ENCODE measurements at regions not wholly inside any gene's neighbourhood (a gene's known extent, or its start where the extent isn't known, plus 50 kb on each side); places are given as distances from the start of the nearest gene placed in this dataset.

- ATAC-seq (ENCODE audit: insufficient read depth, low FRiP score), result no peak
- no peak for TF ChIP-seq CTCF (IDR thresholded peaks at IDR 0.05; ENCODE audit: control extremely low read depth, extremely low read depth)
- WGBS, 2 donors, result 91 to 95% methylated on average over 1 of the region's 1 CpG
Measured at GRCh38 chr3:7821858-7822257, 679.8 kb upstream of the LMCD1 start.

GRCh38 chr3:7841451-7841850 is 660.2 kb upstream of the LMCD1 start:
- Histone ChIP-seq H3K27ac (ENCODE audit: low read depth in 1 of 2, low read length in 1 of 2) (no peak overlapping the region), H3K9ac (ENCODE audit: insufficient read depth in 1 of 2, low read length in 2 of 2) (no peak overlapping the region), H3K4me3 (no peak overlapping the region), H3K9me3 (ENCODE audit: control insufficient read depth in 4 of 4, insufficient read depth in 3 of 4, low read length in 3 of 4) (no peaks in the 10 kb centered on the region), H3K27me3 (ENCODE audit: control insufficient read depth in 3 of 3, insufficient read depth in 3 of 3, low read length in 2 of 3) (no peaks in the 10 kb centered on the region), H3K36me3 (ENCODE audit: control insufficient read depth in 4 of 4, insufficient read depth in 4 of 4, low read length in 4 of 4) (no peaks in the 10 kb centered on the region), H3K4me1 (ENCODE audit: control insufficient read depth in 5 of 5, insufficient read depth in 5 of 5, low read length in 5 of 5) (peaks cover 0 to 20% (median 0%) of the 10 kb centered on the region in 5 donors)
- TF ChIP-seq CTCF (IDR thresholded peaks at IDR 0.05; ENCODE audit: control extremely low read depth, extremely low read depth), result no peak
- 37 to 61% methylated on average over 1 of the region's 1 CpG for WGBS, 2 donors
- peak; percentile 61 to 93 (median 91) for DNase-seq
- ATAC-seq (ENCODE audit: insufficient read depth, low FRiP score), result no peak

More at GRCh38 chr3:7821858-7822257, 679.8 kb upstream of the LMCD1 start:
- no peak for DNase-seq
- no peak overlapping the region for H3K4me3 ChIP-seq
- peaks cover 0 to 19% (median 10%) of the 10 kb centered on the region in 4 donors for H3K9me3 ChIP-seq (ENCODE audit: control insufficient read depth in 4 of 4, insufficient read depth in 3 of 4, low read length in 3 of 4)
- no peaks in the 10 kb centered on the region for H3K27me3 ChIP-seq (ENCODE audit: control insufficient read depth in 3 of 3, insufficient read depth in 3 of 3, low read length in 2 of 3)
- H3K9ac ChIP-seq (ENCODE audit: insufficient read depth in 1 of 2, low read length in 2 of 2), result no peak overlapping the region
- no peak overlapping the region for H3K27ac ChIP-seq (ENCODE audit: low read depth in 1 of 2, low read length in 1 of 2)
- H3K4me1 ChIP-seq (ENCODE audit: control insufficient read depth in 5 of 5, insufficient read depth in 5 of 5, low read length in 5 of 5), result no peaks in the 10 kb centered on the region
- no peaks in the 10 kb centered on the region for H3K36me3 ChIP-seq (ENCODE audit: control insufficient read depth in 4 of 4, insufficient read depth in 4 of 4, low read length in 4 of 4)

- Histone ChIP-seq H3K27ac (ENCODE audit: low read depth in 1 of 2, low read length in 1 of 2) (no peak overlapping the region), H3K9ac (ENCODE audit: insufficient read depth in 1 of 2, low read length in 2 of 2) (no peak overlapping the region), H3K9me3 (ENCODE audit: control insufficient read depth in 4 of 4, insufficient read depth in 3 of 4, low read length in 3 of 4) (no peaks in the 10 kb centered on the region), H3K4me1 (ENCODE audit: control insufficient read depth in 5 of 5, insufficient read depth in 5 of 5, low read length in 5 of 5) (peaks cover 0 to 20% (median 0%) of the 10 kb centered on the region in 5 donors), H3K36me3 (ENCODE audit: control insufficient read depth in 4 of 4, insufficient read depth in 4 of 4, low read length in 4 of 4) (no peaks in the 10 kb centered on the region), H3K27me3 (ENCODE audit: control insufficient read depth in 3 of 3, insufficient read depth in 3 of 3, low read length in 2 of 3) (no peaks in the 10 kb centered on the region), H3K4me3 (no peak overlapping the region)
- ATAC-seq (ENCODE audit: insufficient read depth, low FRiP score) (no peak), DNase-seq (peak in 2 of 3 donors; percentile 56 to 75)
- WGBS, 2 donors, result 68 to 72% methylated on average over 1 of the region's 1 CpG
- no peak for TF ChIP-seq CTCF (IDR thresholded peaks at IDR 0.05; ENCODE audit: control extremely low read depth, extremely low read depth)
Measured at GRCh38 chr3:7843441-7843840, 658.2 kb upstream of the LMCD1 start.

GRCh38 chr3:7847021-7847420 is 654.6 kb upstream of the LMCD1 start:
- ATAC-seq (ENCODE audit: insufficient read depth, low FRiP score) (no peak), DNase-seq (no peak)
- no peak overlapping the region for H3K27ac ChIP-seq (ENCODE audit: low read depth in 1 of 2, low read length in 1 of 2)
- H3K4me3 ChIP-seq, result no peak overlapping the region
- H3K9ac ChIP-seq (ENCODE audit: insufficient read depth in 1 of 2, low read length in 2 of 2), result no peak overlapping the region
- WGBS, 2 donors, result 36 to 51% methylated on average over 2 of the region's 2 CpGs
- TF ChIP-seq CTCF (IDR thresholded peaks at IDR 0.05; ENCODE audit: control extremely low read depth, extremely low read depth), result no peak
- no peaks in the 10 kb centered on the region for H3K27me3 ChIP-seq (ENCODE audit: control insufficient read depth in 3 of 3, insufficient read depth in 3 of 3, low read length in 2 of 3)
- no peaks in the 10 kb centered on the region for H3K36me3 ChIP-seq (ENCODE audit: control insufficient read depth in 4 of 4, insufficient read depth in 4 of 4, low read length in 4 of 4)
- H3K4me1 ChIP-seq (ENCODE audit: control insufficient read depth in 5 of 5, insufficient read depth in 5 of 5, low read length in 5 of 5), result peaks cover 0 to 2% (median 0%) of the 10 kb centered on the region in 5 donors
- H3K9me3 ChIP-seq (ENCODE audit: control insufficient read depth in 4 of 4, insufficient read depth in 3 of 4, low read length in 3 of 4), result no peaks in the 10 kb centered on the region

Measured in lung (tissue), 11 donors.